Activated CD8-positive, alpha-beta T cell treated with anti-CD3 and anti-CD28 coated beads for 36 hours (primary cell): ENCODE measurements at regions not wholly inside any gene's neighbourhood (a gene's known extent, or its start where the extent isn't known, plus 50 kb on each side); places are given as distances from the start of the nearest gene placed in this dataset.
"Not testable (repeated sequence)": the region's sequence is repeated elsewhere in the genome, so short reads cannot be mapped to it uniquely, and the experiment has no call there.

Experiments used
- ATAC-seq: fragments of 200-7000 bp; cut with Tn5 transposase; one replicate; pipeline ENCODE4 v1.10.0; 2021; ENCODE audit warnings: mild to moderate bottlenecking, moderate library complexity
- CTCF ChIA-PET: fragments of 350-600 bp; sonication (Branson Sonifier 250); formaldehyde crosslinking; loops from one replicate; lab custom pipeline; 2021; ENCODE audit warnings: antibody characterized with exemption; lab: Charles Lee
- POLR2A ChIA-PET: fragments of 350-600 bp; sonication (Branson Sonifier 250); formaldehyde crosslinking; loops from one replicate; lab custom pipeline; 2021; ENCODE audit warnings: antibody characterized with exemption; lab: Charles Lee
- DNase-seq: peaks from one replicate; pipeline ENCODE4 v3.0.0-alpha.2; 2020
- H3K27ac Mint-ChIP-seq: one replicate; pipeline ENCODE4 v1.8.0; 2021; ENCODE audit warnings: mild to moderate bottlenecking, mixed read lengths
- H3K27me3 Mint-ChIP-seq: one replicate; pipeline ENCODE4 v1.8.0; 2021; ENCODE audit warnings: mixed read lengths
- H3K36me3 Mint-ChIP-seq: one replicate; pipeline ENCODE4 v1.8.0; 2021; ENCODE audit warnings: low read depth, mixed read lengths
- H3K4me1 Mint-ChIP-seq: one replicate; pipeline ENCODE4 v1.8.0; 2021; ENCODE audit warnings: low read depth, mixed read lengths
- H3K4me3 Mint-ChIP-seq: one replicate; pipeline ENCODE4 v1.8.0; 2021; ENCODE audit warnings: mild to moderate bottlenecking, moderate library complexity, mixed read lengths
- H3K9me3 Mint-ChIP-seq: one replicate; pipeline ENCODE4 v1.8.0; 2021; ENCODE audit warnings: mixed read lengths
- CTCF ChIP-seq: fragments of 200-600 bp; IDR thresholded peaks from one replicate; pipeline ENCODE4 v1.8.0; 2022; ENCODE audit warnings: antibody characterized with exemption, mild to moderate bottlenecking
- intact Hi-C: fragments of 100-400 bp; cut with micrococcal nuclease; formaldehyde crosslinking; loops from one replicate; pipeline ENCODE4 v1.10.0; 2022

GRCh38 chr17:13415871-13416416 is 185.8 kb downstream of the HS3ST3A1 start:
- intact Hi-C loops = no loop called here
- CTCF ChIA-PET = no interaction called here
- H3K4me1 Mint-ChIP-seq = no peaks in the 10 kb centered on the region
- peaks cover 8% of the 10 kb centered on the region for H3K27me3 Mint-ChIP-seq
- H3K27ac Mint-ChIP-seq = no peak overlapping the region
- H3K9me3 Mint-ChIP-seq = no peaks in the 10 kb centered on the region
- ATAC-seq (no peak), DNase-seq (no peak)
- TF ChIP-seq CTCF = no peak
- POLR2A ChIA-PET = no interaction called here
- no peak overlapping the region for H3K4me3 Mint-ChIP-seq
- H3K36me3 Mint-ChIP-seq = no peaks in the 10 kb centered on the region

DNA sequence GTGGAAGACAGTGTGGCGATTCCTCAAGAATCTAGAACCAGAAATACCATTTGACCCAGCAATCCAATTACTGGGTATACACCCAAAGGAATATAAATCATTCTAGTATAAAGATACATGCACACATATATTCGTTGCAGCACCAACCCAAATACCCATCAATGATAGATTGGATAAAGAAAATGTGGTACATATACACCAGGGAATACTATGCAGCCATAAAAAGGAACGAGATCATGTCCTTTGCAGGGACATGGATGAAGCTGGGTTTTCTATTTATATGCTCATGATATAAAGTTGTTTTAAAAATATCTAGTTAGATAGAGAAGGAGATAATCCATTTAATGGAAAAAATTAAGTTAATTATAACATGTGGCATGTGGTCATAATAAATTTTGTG is 186.5 kb downstream of the HS3ST3A1 start:
- POLR2A ChIA-PET, CTCF ChIA-PET, ATAC-seq, H3K36me3 Mint-ChIP-seq, H3K4me3 Mint-ChIP-seq, intact Hi-C loops, H3K4me1 Mint-ChIP-seq, DNase-seq, H3K27me3 Mint-ChIP-seq, H3K9me3 Mint-ChIP-seq, H3K27ac Mint-ChIP-seq: not testable (repeated sequence)

GRCh38 chr17:13413001-13413400 is 188.7 kb downstream of the HS3ST3A1 start:
- DNase-seq = no peak
- H3K9me3 Mint-ChIP-seq = no peaks in the 10 kb centered on the region
- H3K27me3 Mint-ChIP-seq = peaks cover 8% of the 10 kb centered on the region
- no peak for ATAC-seq
- H3K27ac Mint-ChIP-seq = no peak overlapping the region
- no peaks in the 10 kb centered on the region for H3K4me1 Mint-ChIP-seq
- no peaks in the 10 kb centered on the region for H3K36me3 Mint-ChIP-seq
- intact Hi-C loops = no loop called here
- ChIA-PET POLR2A (no interaction called here), CTCF (no interaction called here)
- TF ChIP-seq CTCF = no peak
- H3K4me3 Mint-ChIP-seq = no peak overlapping the region

- POLR2A ChIA-PET = no interaction called here
- Mint-ChIP-seq H3K4me1 (no peaks in the 10 kb centered on the region), H3K9me3 (no peaks in the 10 kb centered on the region), H3K27ac (no peak overlapping the region), H3K27me3 (peaks cover 9% of the 10 kb centered on the region), H3K4me3 (no peak overlapping the region), H3K36me3 (no peaks in the 10 kb centered on the region)
- CTCF ChIA-PET = no interaction called here
- intact Hi-C loops = no loop called here
- TF ChIP-seq CTCF = no peak
- DNase-seq (no peak), ATAC-seq (no peak)
These were observed 190.9 kb downstream of the HS3ST3A1 start for GRCh38 chr17:13410874-13411273.

GRCh38 chr17:13410214-13410613 is 191.5 kb downstream of the HS3ST3A1 start:
- no peaks in the 10 kb centered on the region for H3K36me3 Mint-ChIP-seq
- ChIA-PET CTCF (no interaction called here), POLR2A (no interaction called here)

More at GRCh38 chr17:13410214-13410613, 191.5 kb downstream of the HS3ST3A1 start:
- Mint-ChIP-seq H3K9me3 (no peaks in the 10 kb centered on the region), H3K4me3 (no peak overlapping the region), H3K4me1 (no peaks in the 10 kb centered on the region), H3K27me3 (peaks cover 7% of the 10 kb centered on the region), H3K27ac (no peak overlapping the region)
- TF ChIP-seq CTCF = no peak
- intact Hi-C loops = no loop called here
- DNase-seq (no peak), ATAC-seq (no peak)
